Mucosa of stomach (tissue), 1 donor: ENCODE measurements at regions not wholly inside any gene's neighbourhood (a gene's known extent, or its start where the extent isn't known, plus 50 kb on each side); places are given as distances from the start of the nearest gene placed in this dataset.

Experiments used
- H3K27me3 ChIP-seq: one replicate; pipeline ENCODE4 v1.7.0; 2013; ENCODE audit warnings: mild to moderate bottlenecking, low read length; ENCODE audit not compliant: control insufficient read depth, insufficient read depth
- H3K36me3 ChIP-seq: one replicate; pipeline ENCODE4 v1.7.0; 2013; ENCODE audit warnings: low read length; ENCODE audit not compliant: control insufficient read depth, insufficient read depth
- H3K4me1 ChIP-seq: one replicate; pipeline ENCODE4 v1.7.0; 2013; ENCODE audit warnings: mild to moderate bottlenecking, low read length; ENCODE audit not compliant: control insufficient read depth, insufficient read depth
- H3K4me3 ChIP-seq: one replicate; pipeline ENCODE4 v1.7.0; 2013; ENCODE audit warnings: low read length
- H3K9ac ChIP-seq: one replicate; pipeline ENCODE4 v1.7.0; 2013; ENCODE audit warnings: mild to moderate bottlenecking, low read length, moderate library complexity
- H3K9me3 ChIP-seq: one replicate; pipeline ENCODE4 v1.7.0; 2013; ENCODE audit warnings: mild to moderate bottlenecking, low read length, moderate library complexity; ENCODE audit not compliant: control insufficient read depth
- donor health status: Pancreatic carcinoma.

DNA sequence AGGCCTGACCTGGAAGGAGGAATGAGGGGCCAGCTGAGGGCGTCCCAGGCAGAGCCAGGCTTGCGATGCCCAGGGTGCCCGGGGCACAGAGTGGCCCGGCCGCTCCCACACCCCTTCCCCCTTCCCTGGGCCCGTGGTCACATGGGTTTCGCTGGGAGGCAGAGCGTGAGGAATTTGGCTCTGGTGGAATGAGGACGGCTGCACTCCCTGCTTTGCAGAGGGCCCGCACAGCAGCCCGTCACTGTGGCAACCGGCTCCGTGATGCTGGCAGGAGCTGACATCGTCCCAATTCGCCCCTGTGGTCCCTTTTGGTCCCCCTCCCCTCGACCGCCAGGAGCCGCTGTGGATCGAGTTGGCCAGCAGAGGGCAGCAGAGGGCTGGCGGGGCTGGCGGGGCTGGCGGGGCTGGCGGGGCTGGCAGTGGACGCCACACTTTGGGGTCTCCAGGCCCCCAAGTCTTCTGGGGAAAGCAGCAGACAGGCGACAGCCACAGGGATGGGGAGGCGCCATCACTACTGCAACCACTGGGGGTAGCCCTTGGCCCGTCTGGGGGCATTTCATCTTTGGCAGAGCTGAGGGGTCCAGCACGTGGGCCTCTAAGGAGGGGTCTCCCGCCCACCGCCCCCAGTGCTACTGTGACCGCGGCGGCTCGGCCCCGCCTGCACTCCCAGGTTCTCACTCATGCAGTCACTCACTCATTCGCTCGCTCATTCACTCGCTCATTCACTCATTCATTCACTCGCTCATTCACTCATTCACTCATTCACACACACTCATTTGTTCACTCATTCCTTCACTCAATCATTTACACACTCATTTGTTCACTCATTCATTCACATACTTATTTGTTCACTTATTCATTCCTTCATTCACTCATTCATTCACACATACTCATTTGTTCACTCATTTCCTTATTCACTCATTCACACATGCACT lies 49.7 kb upstream of the BHLHE23 start:
- Histone ChIP-seq H3K36me3 (no peaks in the 10 kb centered on the region), H3K27me3 (peaks cover 34% of the 10 kb centered on the region), H3K9me3 (no peaks in the 10 kb centered on the region), H3K4me3 (no peak overlapping the region), H3K4me1 (no peaks in the 10 kb centered on the region), H3K9ac (no peak overlapping the region)
